HEK293T (cell line): ENCODE measurements at regions not wholly inside any gene's neighbourhood (a gene's known extent, or its start where the extent isn't known, plus 50 kb on each side); places are given as distances from the start of the nearest gene placed in this dataset.

ENCODE experiments used
- CTCF ChIA-PET: fragments of 350-600 bp; formaldehyde crosslinking; extraction: SDS; loops from one replicate; lab custom pipeline; 2021; ENCODE audit warnings: antibody characterized with exemption, inconsistent platforms; lab: Yijun Ruan, JAX
- POLR2A ChIA-PET: fragments of 350-600 bp; formaldehyde crosslinking; extraction: SDS; loops from one replicate; lab custom pipeline; 2020; ENCODE audit warnings: antibody characterized with exemption, inconsistent platforms; lab: Yijun Ruan, JAX
- DNase-seq: peaks from one replicate; pipeline ENCODE4 v3.0.0; 2012; ENCODE audit warnings: mixed read lengths; ENCODE audit errors: extremely low spot score
- ARNT ChIP-seq: fragments of 450-650 bp; IDR thresholded peaks from 2 replicates; pipeline ENCODE4 v1.6.1; 2017; ENCODE audit warnings: mild to moderate bottlenecking
- BHLHE40 ChIP-seq: fragments of 450-650 bp; IDR thresholded peaks from 2 replicates; pipeline ENCODE4 v1.6.1; 2016; ENCODE audit warnings: mild to moderate bottlenecking, moderate library complexity, borderline replicate concordance
- CTBP1 ChIP-seq: fragments of 450-650 bp; IDR thresholded peaks from 2 replicates; pipeline ENCODE4 v1.6.1; 2016; ENCODE audit warnings: borderline replicate concordance
- ELF4 ChIP-seq: fragments of 450-650 bp; IDR thresholded peaks from 2 replicates; pipeline ENCODE4 v1.6.1; 2017; ENCODE audit warnings: antibody characterized with exemption
- FOXA1 ChIP-seq: fragments of 450-650 bp; IDR thresholded peaks from 2 replicates; pipeline ENCODE4 v1.6.1; 2016; ENCODE audit warnings: mild to moderate bottlenecking
- FOXK2 ChIP-seq: fragments of 450-650 bp; IDR thresholded peaks from 2 replicates; pipeline ENCODE4 v1.6.1; 2016; ENCODE audit warnings: mild to moderate bottlenecking
- FOXM1 ChIP-seq: fragments of 450-650 bp; IDR thresholded peaks from 2 replicates; pipeline ENCODE4 v1.6.1; 2017; ENCODE audit warnings: mild to moderate bottlenecking, borderline replicate concordance
- HDGF ChIP-seq: fragments of 450-650 bp; IDR thresholded peaks from 2 replicates; pipeline ENCODE4 v1.6.1; 2017; ENCODE audit warnings: antibody characterized with exemption, borderline replicate concordance
- L3MBTL2 ChIP-seq: fragments of 450-650 bp; conservative IDR thresholded peaks from 2 replicates; pipeline ENCODE4 v1.6.1; 2016; ENCODE audit warnings: mild to moderate bottlenecking
- LEF1 ChIP-seq: fragments of 450-650 bp; IDR thresholded peaks from 2 replicates; pipeline ENCODE4 v1.6.1; 2017; ENCODE audit warnings: mild to moderate bottlenecking, borderline replicate concordance
- NFRKB ChIP-seq: fragments of 450-650 bp; IDR thresholded peaks from 2 replicates; pipeline ENCODE4 v1.6.1; 2016; ENCODE audit warnings: mild to moderate bottlenecking, moderate library complexity
- SP1 ChIP-seq: fragments of 450-650 bp; IDR thresholded peaks from 2 replicates; pipeline ENCODE4 v1.6.1; 2017
- SUZ12 ChIP-seq: fragments of 450-650 bp; IDR thresholded peaks from 2 replicates; pipeline ENCODE4 v1.6.1; 2016; ENCODE audit warnings: mild to moderate bottlenecking
- TARDBP ChIP-seq: fragments of 450-650 bp; IDR thresholded peaks from 2 replicates; pipeline ENCODE4 v1.6.1; 2016
- ZNF384 ChIP-seq: fragments of 450-650 bp; IDR thresholded peaks from 2 replicates; pipeline ENCODE4 v1.6.1; 2016
- TF ChIP-seq, protein P1 (sequence below): fragments of 450-650 bp; IDR thresholded peaks from 2 replicates; pipeline ENCODE4 v1.6.1; 2016

DNA sequence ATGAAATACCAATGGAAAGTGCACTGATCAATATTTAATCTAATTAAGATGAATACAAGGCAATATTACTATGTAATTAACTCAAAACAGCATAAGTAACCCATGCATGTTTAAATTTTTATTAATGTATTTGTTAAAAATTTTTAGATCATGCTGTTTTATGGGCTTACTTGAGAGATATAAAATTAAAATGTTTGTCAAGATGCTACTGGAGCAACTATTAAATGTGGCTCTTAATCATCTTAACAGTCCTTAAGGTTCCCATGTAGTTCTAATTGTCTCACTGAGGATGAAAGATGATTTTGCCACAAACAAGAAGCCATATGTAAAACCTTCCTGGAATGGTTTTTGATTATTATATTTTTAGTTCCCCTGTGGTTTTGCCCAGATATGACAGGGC, 897.1 kb downstream of the KCNMA1 start:
- ChIA-PET CTCF (no interaction called here), POLR2A (no interaction called here)
- TF ChIP-seq FOXA1, result no peak
- TF ChIP-seq ELF4, result no peak
- no peak for TF ChIP-seq BHLHE40
- TF ChIP-seq HDGF, result no peak
- no peak for TF ChIP-seq SUZ12
- DNase-seq, result no peak

GRCh38 chr10:76738991-76739390, 898.6 kb downstream of the KCNMA1 start:
- CTCF ChIA-PET, result no interaction called here
- no peak for TF ChIP-seq SP1
- TF ChIP-seq L3MBTL2, result no peak
- TF ChIP-seq FOXK2, result no peak
- no peak for TF ChIP-seq SUZ12
- TF ChIP-seq, protein P1, sequence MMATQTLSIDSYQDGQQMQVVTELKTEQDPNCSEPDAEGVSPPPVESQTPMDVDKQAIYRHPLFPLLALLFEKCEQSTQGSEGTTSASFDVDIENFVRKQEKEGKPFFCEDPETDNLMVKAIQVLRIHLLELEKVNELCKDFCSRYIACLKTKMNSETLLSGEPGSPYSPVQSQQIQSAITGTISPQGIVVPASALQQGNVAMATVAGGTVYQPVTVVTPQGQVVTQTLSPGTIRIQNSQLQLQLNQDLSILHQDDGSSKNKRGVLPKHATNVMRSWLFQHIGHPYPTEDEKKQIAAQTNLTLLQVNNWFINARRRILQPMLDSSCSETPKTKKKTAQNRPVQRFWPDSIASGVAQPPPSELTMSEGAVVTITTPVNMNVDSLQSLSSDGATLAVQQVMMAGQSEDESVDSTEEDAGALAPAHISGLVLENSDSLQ, result no peak
- no peak for TF ChIP-seq TARDBP
- TF ChIP-seq HDGF, result no peak
- TF ChIP-seq ELF4, result no peak
- no peak for TF ChIP-seq ZNF384
- TF ChIP-seq CTBP1, result no peak
- TF ChIP-seq BHLHE40, result no peak
- TF ChIP-seq FOXM1, result no peak
- TF ChIP-seq LEF1, result no peak
- POLR2A ChIA-PET, result no interaction called here
- DNase-seq, result no peak

DNA sequence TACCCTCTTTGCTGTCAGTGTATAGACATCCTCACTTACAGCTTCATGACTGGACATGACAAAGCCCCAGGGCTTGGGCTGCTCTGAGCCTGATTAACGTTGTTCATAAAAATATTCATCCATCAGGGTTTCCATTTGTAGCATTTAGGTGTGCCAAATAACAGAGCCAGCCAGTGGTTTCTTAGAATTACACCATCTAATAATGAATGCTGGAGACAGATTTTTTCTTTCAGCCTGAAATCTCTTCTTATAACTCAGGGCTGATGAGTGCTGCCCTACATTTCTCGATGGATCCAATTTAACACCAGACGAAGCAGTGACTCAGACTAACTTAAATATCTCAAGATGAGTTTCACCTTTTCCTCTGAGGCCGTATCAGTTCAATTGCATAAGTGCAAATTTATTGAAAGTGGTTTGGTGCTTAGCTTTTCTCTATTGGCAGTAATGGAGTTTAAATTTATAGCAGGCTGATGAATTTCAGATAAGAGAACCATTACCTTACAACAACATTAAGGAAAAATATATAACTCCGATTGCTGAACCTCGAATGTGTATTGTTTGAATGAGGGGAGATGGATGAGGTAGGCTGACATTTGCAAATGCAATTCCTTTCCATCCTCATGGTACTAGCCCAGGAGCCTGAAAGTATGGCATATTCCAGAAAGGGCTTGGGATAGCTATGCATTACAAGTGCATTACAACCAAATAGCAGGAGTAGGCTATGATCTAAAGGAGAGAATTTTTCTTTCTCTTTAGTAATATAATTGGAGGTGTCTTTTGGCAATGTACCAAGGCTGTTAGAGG, 900.6 kb downstream of the KCNMA1 start:
- ChIA-PET CTCF (no interaction called here), POLR2A (no interaction called here)
- TF ChIP-seq, protein P1, result no peak
- TF ChIP-seq NFRKB (no peak), SP1 (no peak), ZNF384 (no peak), L3MBTL2 (no peak), LEF1 (no peak), BHLHE40 (no peak), ELF4 (no peak)
- DNase-seq, result no peak

DNA sequence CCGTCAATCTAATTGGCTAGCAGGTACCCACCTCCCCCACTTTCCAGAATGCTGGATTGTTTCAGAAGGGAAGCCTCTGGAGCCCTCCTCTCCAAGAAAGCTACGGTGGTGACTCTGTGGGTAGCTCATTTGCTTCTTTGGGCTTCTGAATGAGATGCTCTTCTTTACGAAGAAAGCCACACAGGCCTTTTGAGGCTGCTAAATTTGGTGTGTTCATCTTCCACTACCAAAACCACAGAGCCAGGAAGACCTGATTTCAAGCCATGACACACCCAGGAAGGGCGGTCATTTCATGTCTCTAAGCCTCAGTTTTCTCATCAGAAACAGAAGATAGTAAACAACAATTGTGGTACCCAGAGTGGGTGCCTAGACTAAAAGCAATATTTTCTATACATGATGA, 901.2 kb downstream of the KCNMA1 start:
- CTCF ChIA-PET, result no interaction called here
- TF ChIP-seq TARDBP, result no peak
- no peak for TF ChIP-seq NFRKB
- TF ChIP-seq, protein P1, result no peak
- TF ChIP-seq FOXM1, result no peak
- no peak for TF ChIP-seq BHLHE40
- no peak for TF ChIP-seq CTBP1
- no peak for TF ChIP-seq FOXA1
- no peak for TF ChIP-seq SP1
- no peak for TF ChIP-seq L3MBTL2
- POLR2A ChIA-PET, result no interaction called here
- no peak for DNase-seq

- CTCF ChIA-PET, result no interaction called here
- TF ChIP-seq, protein P1, result no peak
- TF ChIP-seq SUZ12, result no peak
- TF ChIP-seq ELF4, result no peak
- TF ChIP-seq HDGF, result no peak
- TF ChIP-seq FOXK2, result no peak
- no peak for TF ChIP-seq LEF1
- TF ChIP-seq ZNF384, result no peak
- TF ChIP-seq ARNT, result no peak
- TF ChIP-seq BHLHE40, result no peak
- no peak for TF ChIP-seq FOXM1
- TF ChIP-seq TARDBP, result no peak
- no peak for TF ChIP-seq L3MBTL2
- no peak for TF ChIP-seq SP1
- TF ChIP-seq CTBP1, result no peak
- no peak for TF ChIP-seq NFRKB
- POLR2A ChIA-PET, result no interaction called here
- no peak for DNase-seq
Measured at GRCh38 chr10:76735866-76736265, 901.7 kb downstream of the KCNMA1 start.

DNA sequence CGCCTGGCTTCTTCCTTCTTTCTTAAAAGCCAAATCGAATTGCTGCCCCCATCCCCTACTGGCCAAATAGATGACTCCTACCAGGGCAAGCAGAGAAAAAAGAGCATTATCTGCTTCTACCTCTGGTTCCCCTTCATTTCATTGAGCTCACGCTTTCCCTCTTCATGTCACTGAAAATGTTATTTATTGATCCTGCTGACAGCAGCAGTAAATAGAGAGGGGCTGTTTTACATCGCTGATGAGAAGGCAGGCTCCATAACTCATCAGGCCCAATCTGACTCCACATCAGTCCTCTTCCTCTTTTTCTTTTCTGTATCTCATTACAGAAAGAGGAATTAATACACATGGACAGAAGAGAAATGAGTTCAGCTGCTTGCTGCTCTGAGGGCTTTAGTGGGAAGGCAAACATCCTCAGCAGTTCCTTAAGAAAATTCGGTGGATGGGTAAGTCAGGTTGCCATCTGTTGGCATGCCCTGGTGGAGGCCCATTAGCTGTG, 904.1 kb downstream of the KCNMA1 start:
- ChIA-PET POLR2A (no interaction called here), CTCF (interaction anchor here (0.7 kb wide), 1 partner anchor 211 kb away, joined by 3 read pairs; no protein-coding TSS in a partner anchor)
- no peak for DNase-seq
- TF ChIP-seq FOXA1 (no peak), L3MBTL2 (no peak)
